ENCODE measurements at regions not wholly inside any gene's neighbourhood (a gene's known extent, or its start where the extent isn't known, plus 50 kb on each side); places are given as distances from the start of the nearest gene placed in this dataset.
"Not testable (repeated sequence)": the region's sequence is repeated elsewhere in the genome, so short reads cannot be mapped to it uniquely, and the experiment has no call there.

DNA sequence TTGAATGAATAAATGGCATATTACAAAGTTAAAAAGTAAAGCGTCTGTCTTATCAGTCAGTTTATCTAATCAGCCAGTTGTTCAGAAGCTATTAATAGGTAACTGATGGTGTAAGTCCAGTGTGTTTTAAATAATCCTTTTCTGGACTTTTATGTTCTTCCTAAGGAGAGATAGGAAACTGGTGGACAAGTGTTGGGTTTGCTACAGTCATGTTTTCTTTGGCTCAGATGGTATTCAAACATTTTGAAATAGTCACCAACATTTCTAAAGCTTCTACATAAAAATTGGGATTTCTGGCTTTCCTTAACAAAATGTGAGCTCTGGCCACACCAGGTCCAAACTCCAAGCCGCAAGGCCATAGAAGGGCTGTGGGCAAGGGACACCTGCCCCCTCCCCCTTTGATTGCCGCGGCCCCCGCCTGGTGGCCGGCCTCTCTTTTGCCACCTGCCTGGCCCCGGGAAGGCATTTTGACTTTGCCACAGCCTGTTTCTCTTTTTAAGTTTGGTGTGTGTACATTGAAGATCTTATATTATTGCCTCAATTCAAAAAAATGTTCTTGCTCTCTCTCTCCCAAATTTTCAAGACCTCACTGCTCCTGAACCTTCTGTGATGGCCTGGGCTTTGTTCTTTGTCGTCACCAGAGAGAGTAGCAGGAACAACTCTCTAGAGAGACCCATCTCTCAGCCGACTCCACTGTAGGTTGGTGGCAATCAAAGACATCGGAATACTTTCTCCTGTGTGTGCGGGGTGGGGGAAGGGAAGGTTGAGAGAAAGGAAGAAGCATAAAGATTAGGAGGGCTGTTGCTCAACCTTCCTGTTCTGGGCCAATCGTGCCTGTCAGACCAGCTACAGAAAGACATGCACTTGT lies 84.0 kb upstream of the ZNF217 start:
- no peak for DNase-seq (ENCODE audit: missing footprints)
- intact Hi-C loops (cut with DNase I): no loop called here
- peak; percentile 84 for ATAC-seq

DNA sequence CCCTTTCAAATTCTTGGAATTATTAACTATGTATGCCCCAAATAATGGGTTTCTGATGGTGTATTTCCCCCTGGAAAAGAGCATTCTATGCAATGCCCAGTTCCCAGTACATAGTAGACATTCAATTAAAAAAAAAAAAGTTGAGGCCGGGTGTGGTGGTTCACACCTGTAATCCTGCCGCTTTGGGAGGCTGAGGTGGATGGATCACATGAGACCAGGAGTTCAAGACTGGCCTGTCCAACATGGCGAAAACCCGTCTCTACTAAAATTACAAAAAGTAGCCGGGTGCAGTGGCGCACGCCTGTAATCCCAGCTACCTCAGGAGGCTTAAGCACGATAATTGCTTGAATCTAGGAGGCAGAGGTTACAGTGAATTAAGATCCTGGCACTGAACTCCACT lies 83.3 kb upstream of the ZNF217 start:
- no peak for DNase-seq (ENCODE audit: missing footprints)
- ATAC-seq: peak; percentile 47
- intact Hi-C loops (cut with DNase I): no loop called here

DNA sequence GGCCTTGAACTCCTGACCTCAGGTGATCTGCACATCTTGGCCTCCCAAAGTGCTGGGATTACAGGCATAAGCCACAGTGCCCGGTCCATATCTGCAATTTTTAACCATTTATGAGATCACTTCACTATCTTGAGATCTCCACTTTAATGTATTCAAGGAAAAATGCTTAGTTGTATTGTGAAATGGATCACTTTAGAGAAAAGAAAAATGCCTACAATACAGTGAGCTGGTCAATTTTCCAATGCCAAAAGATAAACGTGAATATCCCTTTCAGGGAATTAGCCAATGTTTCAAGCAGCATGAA lies 82.8 kb upstream of the ZNF217 start:
- DNase-seq (ENCODE audit: missing footprints) (no peak), ATAC-seq (no peak)
- intact Hi-C loops (cut with DNase I): no loop called here

DNA sequence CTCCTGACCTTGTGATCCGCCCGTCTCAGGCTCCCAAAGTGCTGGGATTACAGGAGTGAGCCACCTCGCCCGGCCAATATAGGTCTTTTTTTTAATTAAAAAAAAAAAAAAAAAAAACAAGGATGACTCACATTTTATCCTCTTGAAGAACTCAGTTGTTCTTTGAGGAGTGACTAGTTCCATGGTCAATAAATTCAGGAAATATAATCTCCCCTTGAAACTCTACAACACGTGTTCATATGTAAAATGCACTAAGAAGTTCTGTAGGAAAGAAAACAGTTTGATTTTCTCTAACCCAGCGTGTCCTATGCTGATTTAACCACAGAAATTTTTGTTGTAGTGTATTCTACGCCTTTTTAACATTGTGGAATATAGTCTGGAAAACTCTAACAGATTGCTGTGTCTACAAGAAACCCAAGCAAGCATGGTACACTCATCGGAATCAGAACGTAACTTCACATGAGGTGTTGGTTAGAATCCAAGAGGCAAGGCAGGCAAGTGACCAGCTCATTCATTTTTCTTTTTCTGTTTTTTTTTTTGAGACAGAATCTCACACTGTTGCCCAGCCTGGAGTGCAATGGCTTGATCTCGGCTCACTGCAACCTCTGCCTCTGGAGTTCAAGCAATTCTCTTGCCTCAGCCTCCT lies 79.0 kb upstream of the ZNF217 start:
- DNase-seq (ENCODE audit: missing footprints) (no peak), ATAC-seq (no peak)
- intact Hi-C loops (cut with DNase I): no loop called here

DNA sequence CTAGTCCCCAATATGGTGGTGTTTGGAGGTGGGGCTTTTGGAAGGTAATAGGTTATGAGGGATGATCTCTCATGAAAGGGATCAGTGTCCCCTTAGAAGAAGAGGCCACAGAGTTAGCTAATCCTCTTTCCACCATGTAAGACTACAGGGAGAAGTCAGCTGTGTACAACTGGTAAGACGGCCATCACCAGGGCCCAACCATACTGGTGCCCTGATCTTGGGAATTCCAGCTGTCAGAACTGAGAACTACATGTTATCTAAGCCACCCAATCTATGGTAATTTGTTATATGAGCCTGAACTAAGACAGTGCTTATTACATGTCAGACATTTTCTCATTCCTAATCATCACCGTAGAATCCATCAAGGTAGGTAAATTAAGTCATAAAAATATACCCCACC lies 77.7 kb upstream of the ZNF217 start:
- ATAC-seq (no peak), DNase-seq (ENCODE audit: missing footprints) (no peak)
- intact Hi-C loops (cut with DNase I): no loop called here

DNA sequence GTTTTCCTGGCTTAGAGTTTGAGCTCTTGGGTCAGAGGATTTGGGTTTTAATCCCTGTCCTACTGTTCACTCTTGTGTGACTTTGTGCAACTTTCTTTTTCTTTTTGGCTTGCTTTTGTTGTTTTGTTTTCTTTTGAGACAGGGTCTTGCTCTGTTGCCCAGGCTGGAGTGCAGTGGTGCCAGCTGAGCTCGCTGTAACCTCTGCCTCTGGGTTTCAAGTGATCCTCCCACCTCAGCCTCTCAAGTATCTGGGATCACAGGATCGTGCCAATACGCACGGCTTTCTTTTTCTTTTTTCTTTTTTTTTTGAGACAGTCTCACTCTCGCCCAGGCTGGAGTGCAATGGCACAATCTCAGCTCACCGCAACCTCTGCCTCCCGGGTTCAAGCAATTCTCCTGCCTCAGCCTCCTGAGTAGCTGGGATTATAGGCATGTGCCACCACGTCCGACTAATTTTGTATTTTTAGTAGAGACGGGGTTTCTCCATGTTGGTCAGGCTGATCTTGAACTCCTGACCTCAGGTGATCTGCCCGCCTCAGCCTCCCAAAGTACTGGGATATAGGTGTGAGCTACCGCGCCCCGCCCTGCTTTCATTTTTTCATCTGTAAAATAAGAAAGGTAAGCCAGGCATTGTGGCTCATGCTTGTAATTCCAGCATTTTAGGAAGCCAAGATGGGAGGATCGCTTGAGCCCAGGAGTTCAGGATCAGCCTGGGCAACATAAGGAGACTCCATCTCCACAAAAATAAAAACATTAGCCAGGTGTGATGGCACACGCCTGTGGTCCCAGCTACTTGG lies 76.1 kb upstream of the ZNF217 start:
- ATAC-seq; intact Hi-C loops (cut with DNase I); DNase-seq (ENCODE audit: missing footprints): not testable (repeated sequence)

DNA sequence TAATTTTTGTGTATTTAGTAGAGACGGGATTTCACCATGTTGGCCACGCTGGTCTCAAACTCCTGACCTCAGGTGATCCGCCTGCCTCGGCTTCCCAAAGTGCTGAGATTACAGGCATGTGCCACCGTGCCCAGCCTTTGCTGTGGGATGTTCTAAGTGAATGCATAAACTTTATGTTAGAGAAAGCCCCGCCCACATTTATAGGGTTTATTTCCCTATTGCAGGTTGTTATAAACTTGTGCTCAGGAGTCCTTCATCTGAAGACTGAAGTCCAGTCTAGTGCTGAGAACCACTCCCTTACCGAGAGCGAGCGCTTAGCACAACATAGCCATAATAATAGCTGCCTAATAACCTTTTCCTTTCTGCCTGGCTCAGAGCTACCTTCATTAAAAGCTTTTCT lies 75.4 kb upstream of the ZNF217 start:
- ATAC-seq (no peak), DNase-seq (ENCODE audit: missing footprints) (no peak)
- intact Hi-C loops (cut with DNase I): no loop called here

DNA sequence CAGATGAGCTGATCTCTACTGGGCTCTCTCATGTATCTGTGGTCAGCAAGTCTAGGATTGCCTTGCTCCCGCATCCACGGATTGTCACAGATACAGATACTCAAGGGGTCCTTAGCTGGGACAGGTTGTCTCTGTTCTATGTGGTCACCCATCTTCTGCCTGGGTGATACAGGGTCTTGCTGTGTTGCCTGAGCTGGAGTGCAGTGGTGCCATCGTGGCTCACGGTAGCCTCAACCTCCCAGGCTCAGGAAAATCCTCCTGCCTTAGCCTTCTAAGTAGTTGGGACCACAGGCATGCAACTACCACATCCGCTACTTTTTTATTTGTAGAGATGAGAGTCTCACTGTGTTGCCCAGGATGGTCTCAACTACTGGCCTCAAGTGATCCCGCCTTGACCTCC lies 72.5 kb upstream of the ZNF217 start:
- DNase-seq (ENCODE audit: missing footprints) (no peak), ATAC-seq (no peak)
- intact Hi-C loops (cut with DNase I): no loop called here

DNA sequence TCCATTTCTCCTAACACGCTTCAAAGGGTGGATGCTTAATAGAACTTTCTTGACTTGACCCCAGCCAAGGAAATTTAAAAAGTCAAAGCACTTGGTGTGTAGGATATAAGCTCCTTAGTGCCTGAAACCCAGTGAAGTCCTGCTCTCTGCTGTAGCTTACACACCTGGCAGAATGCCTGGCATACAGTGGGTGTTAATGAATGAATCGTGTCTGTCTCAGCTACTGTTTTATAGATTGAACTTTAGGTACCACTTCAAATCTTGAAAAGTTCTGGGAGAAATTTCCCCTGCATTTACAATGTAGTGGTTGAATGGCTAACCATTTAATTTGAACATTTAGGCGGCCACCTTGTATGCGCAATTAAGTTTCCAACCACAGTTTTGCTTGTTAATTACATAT lies 70.5 kb upstream of the ZNF217 start:
- no peak for DNase-seq (ENCODE audit: missing footprints)
- intact Hi-C loops (cut with DNase I): no loop called here
- no peak for ATAC-seq

DNA sequence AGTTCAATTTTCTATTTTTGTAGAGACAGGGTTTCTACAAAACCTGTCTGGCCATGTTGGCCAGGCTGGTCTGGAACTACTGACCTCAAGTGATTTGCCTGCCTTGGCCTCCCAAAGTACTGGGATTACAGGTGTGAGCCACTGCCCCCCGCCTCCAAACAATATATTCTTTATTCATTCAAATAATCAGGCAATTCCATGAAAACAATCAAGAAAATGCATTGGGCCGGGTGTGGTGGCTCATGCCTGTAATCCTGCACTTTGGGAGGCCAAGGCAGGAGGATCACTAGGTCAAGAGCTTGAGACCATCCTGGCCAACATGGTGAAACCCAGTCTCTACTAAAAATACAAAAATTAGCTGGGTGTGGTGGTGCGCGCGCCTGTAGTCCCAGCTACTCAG lies 69.9 kb upstream of the ZNF217 start:
- ATAC-seq; DNase-seq (ENCODE audit: missing footprints); intact Hi-C loops (cut with DNase I): not testable (repeated sequence)

DNA sequence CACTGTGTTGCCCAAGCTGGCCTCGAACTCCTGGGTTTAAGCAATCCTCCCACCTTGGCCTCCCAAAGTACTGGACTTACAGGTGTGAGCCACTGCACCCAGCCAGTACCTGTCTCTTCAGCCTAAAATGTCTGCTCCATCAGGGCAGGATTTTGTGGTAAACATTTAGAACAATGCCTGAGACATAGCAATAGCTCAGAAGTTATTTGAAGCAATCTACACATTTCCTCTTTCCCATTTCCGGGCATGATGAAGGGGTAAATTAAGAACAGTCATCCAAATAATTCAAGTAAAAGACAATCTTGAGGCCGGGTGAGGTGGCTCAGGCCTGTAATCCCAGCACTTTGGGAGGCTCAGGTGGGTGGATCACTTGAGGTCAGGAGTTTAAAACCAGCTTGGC lies 69.0 kb upstream of the ZNF217 start:
- DNase-seq (ENCODE audit: missing footprints) (no peak), ATAC-seq (no peak)
- intact Hi-C loops (cut with DNase I): no loop called here

DNA sequence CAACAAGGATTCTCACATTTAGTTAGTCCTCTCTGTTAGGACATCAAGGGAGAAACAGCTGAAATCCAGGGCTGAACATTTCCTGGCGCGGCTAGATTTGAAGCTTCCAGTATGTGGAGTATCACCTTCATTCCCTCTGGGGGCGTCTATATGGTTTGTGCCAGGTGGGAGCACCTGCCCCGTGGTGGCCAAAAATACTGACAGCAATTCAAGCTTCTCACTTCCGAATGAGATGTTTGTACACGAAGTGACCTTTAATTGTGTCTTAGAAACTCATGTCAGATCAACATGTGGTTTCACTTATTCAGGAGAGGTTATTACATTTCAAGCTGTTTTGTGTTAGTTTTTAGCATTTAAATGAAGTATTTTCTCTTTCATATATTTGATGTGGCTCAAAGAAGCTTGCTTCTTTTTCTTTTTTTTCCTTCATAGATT lies 67.3 kb upstream of the ZNF217 start:
- intact Hi-C loops (cut with DNase I): no loop called here
- DNase-seq (ENCODE audit: missing footprints): no peak
- peak; percentile 48 for ATAC-seq

DNA sequence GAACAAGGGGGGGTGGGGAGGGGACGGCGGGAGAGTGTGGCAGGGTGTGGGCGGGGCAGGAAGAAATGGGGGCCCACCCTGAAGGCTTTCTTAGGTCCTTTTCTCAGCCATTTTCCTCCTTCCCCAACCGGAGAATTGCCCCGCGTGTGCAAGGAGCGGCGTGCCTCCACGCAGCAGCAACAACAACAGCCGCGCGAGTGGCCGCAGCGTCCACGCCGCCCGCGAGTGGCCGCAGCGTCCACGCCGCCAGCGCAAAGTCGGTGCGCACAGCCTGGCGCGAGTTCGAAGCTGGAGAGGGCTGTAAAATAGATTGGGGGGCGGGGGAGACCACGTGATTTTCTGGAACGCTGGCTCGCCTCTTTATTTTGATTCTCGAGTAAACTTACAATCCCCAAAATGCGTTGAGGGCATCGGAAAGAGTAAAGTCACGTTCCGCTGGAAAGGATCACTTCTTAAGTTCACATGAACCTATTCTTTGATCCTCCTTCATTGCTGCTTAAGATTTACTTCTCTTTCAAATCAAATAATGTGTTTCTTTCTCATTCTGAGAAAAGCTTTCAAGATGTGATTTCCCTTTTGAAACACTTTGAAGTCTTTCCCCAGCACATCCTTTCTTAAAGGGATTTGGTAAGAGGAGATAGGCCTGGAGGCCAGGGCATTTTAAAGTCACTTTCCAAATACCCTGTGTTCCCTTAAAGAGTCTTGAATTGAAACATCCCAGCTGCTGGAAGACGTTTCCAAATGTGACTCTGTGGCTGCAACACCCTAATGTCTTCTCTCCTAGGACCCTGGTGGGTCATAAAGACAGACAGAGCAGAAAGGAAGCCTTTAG lies 66.7 kb upstream of the ZNF217 start:
- peak; percentile 87 for ATAC-seq
- DNase-seq (ENCODE audit: missing footprints): no peak
- intact Hi-C loops (cut with DNase I): no loop called here

DNA sequence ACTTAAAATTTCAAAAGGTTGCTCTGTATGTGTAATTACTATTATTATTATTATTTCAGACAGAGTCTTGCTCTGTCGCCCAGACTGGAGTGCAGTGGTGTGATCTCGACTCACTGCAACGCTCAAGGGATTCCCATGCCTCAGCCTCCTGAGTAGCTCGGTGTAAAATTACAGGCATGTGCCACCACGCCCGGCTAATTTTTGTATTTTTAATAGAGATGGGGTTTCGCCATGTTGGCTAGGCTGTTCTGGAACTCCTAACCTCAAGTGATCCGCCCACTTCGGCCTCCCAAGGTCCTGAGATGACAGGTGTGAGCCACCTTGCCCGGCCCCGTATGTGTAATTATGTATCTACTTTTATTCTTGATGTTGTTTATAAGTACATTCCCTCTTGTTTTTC lies 65.3 kb upstream of the ZNF217 start:
- ATAC-seq (no peak), DNase-seq (ENCODE audit: missing footprints) (no peak)
- intact Hi-C loops (cut with DNase I): loop anchor here (5.0 kb wide), 1 partner anchor 37 kb away; no protein-coding TSS in a partner anchor

DNA sequence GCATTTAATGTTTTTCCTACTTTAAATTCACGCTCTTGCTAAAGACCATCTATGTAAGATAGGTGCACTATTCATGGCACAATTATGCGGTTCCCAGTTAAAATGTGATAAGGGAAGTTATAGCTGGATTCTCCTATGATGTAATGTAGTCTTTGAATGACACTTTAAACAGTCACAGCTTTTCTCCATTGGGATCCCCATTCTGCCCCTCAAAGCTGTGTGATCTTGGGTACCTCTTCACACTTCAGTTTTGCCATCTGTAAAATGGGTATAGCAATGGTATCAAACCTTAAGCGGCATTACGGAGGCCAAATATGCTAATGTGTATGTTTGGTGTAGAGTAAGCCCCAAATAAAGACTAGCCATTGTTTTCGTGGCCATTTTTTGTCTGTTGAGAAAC lies 64.7 kb upstream of the ZNF217 start:
- intact Hi-C loops (cut with DNase I): loop anchor here (5.0 kb wide), 1 partner anchor 36 kb away; no protein-coding TSS in a partner anchor
- ATAC-seq (no peak), DNase-seq (ENCODE audit: missing footprints) (no peak)

DNA sequence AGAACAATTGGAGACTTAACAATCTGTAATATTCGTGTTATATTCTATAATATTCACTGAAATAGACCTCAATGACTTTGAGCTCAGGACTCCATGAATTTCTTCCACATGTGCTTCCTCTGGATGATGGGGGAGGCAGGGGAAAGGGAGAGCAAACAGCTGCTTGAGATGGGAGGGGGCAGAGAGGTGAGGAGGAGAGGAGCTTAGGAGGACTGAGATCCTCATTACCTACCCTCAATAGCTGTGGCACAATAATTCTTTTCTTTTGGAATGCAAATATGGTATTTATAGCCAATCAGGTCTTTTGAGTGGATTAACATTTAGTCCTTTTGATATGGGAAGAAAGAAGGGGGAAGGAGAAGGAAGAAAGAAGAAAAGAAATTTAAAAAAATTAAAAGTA lies 64.1 kb upstream of the ZNF217 start:
- ATAC-seq (no peak), DNase-seq (ENCODE audit: missing footprints) (no peak)
- intact Hi-C loops (cut with DNase I): loop anchor here (5.0 kb wide), 1 partner anchor 35 kb away; no protein-coding TSS in a partner anchor

DNA sequence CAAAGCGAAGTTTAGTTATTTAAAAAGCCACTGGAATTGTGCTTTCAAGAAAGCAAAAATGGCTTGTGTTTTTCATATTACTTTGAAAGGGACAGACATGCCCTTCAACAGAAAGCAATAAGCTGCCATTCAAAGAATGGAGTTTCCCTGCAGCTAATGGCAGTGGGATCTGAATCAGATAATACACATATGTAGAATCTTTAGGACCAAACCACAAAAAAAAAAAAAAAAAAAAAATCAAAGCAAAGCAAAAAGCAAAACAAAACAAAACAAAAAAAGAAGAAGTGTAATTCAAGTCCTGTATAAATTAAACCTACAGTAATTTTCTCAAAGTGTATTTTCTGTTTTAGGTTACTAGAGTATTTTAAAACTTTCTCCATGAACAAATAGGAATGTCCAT lies 63.6 kb upstream of the ZNF217 start:
- intact Hi-C loops (cut with DNase I): loop anchor here (5.0 kb wide), 1 partner anchor 35 kb away; no protein-coding TSS in a partner anchor

DNA sequence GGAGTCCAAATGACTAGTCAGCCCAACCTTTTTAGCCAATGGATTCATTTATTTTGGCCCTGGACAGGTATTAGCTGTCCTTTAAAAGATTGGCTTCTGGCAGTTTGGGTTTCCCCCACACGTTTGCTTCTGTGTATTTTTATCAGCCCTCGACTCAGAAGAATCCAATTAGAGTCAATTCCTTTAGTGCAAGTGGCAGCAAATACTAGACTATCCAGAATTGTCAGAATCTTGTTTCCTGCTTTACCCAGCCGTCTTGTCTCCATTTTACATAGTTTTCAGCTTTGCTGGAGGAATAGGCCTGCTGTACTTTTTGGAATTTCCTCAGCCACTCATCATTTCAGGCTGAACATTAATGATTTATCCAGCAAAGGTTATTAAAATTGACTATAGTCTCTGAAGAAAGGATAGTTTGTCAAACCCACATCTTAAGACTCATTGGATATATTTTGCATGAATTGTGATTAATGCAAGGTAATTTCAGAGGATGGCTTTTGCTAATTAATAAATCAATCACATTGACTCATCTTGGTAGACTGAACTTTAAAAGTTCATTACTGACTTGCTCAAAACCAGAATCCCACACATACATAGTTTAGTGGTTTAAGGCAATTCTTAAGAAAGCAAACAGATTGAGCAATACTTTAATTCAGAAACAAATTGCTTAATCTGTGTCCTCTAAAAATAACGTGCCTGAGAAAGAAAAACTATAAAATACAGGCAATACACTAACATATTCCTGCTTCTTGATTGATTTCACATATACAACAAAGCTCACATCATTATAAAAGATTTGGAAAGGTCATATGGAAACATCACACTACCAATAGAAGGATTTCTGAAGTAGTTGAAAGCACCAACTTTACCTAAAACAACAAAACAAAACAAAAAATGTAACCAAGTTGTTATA lies 62.9 kb upstream of the ZNF217 start:
- DNase-seq (ENCODE audit: missing footprints): no peak
- ATAC-seq: no peak
- intact Hi-C loops (cut with DNase I): loop anchor here (5.0 kb wide), 1 partner anchor 34 kb away; no protein-coding TSS in a partner anchor

More for the DNA sequence above, 63.6 kb upstream of the ZNF217 start:
- DNase-seq (ENCODE audit: missing footprints) (no peak), ATAC-seq (no peak)

Data from Right ventricle myocardium inferior (tissue), 1 donor.